ENCODE measurements at regions not wholly inside any gene's neighbourhood (a gene's known extent, or its start where the extent isn't known, plus 50 kb on each side); places are given as distances from the start of the nearest gene placed in this dataset.

DNA sequence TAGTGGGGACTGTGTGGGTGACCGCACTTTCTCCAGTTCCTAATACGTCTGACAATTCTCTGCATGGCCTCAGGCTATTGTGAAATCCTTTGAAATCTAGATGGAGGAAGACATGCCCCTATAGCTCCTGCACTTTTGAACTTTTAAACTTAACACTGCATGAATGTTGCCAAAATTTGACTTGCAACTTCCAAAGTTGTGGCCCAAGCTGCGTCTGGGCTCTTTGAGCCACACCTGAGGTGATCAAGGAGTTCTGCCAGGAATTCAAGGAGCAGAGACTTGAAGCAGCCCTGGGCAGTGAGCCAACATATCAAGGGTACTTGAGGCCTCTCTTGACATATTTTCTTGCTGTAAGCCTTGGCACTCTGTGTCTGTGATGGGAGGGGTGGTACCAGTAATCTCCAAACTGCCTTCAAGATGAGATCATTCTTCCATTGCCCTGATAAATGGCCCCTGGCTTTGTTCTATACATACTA lies 1336.1 kb upstream of the CDH9 start:
- TF ChIP-seq POLR2A (IDR thresholded peaks at IDR 0.05) = no peak
- no peak for TF ChIP-seq CTCF (IDR thresholded peaks at IDR 0.05)

Data from ovary (tissue), 3 donors.